Heart right ventricle (tissue), 16 donors: ENCODE measurements at regions not wholly inside any gene's neighbourhood (a gene's known extent, or its start where the extent isn't known, plus 50 kb on each side); places are given as distances from the start of the nearest gene placed in this dataset.

ENCODE experiments used
- ATAC-seq, 8 donors: fragments of 200-7000 bp; cut with Tn5 transposase; one replicate each; pipeline ENCODE4 v1.9.1; 2020; ENCODE audit warnings: mild to moderate bottlenecking in 8 of 8, moderate library complexity in 8 of 8, moderate number of reproducible peaks in 1 of 8
- DNase-seq, 2 donors: peaks; one replicate each; pipeline ENCODE4 v3.0.0-alpha.2; 2020
- H3K27ac ChIP-seq, 10 donors: fragments of 200-600 bp; sonication (generic) in 2 of 10; one replicate each; pipeline versions ENCODE4 v1.5.0 to v1.8.0; 2020 to 2022; ENCODE audit warnings: mild to moderate bottlenecking in 3 of 10
- H3K27me3 ChIP-seq, 7 donors: fragments of 200-600 bp; one replicate each; pipeline ENCODE4 v1.8.0; 2021 to 2022; ENCODE audit warnings: mild to moderate bottlenecking in 2 of 7
- H3K36me3 ChIP-seq, 9 donors: fragments of 200-600 bp; sonication (generic) in 1 of 9; one replicate each; pipeline versions ENCODE4 v1.5.0 to v1.8.0; 2020 to 2022; ENCODE audit warnings: mild to moderate bottlenecking in 2 of 9
- H3K4me1 ChIP-seq, 9 donors: fragments of 200-600 bp; sonication (generic) in 1 of 9; one replicate each; pipeline versions ENCODE4 v1.5.0 to v1.8.0; 2020 to 2022; ENCODE audit warnings: mild to moderate bottlenecking in 4 of 9
- H3K4me3 ChIP-seq, 10 donors: fragments of 200-600 bp; sonication (generic) in 2 of 10; one replicate each; pipeline versions ENCODE4 v1.5.0 to v1.8.0; 2020 to 2022; ENCODE audit warnings: mild to moderate bottlenecking in 7 of 10, moderate library complexity in 2 of 10
- H3K9me3 ChIP-seq, 11 donors: fragments of 200-600 bp in 10 of 11; sonication (generic) in 2 of 11; one replicate each; pipeline versions ENCODE4 v1.5.0 to v1.8.0; 2013 to 2022; ENCODE audit warnings: mild to moderate bottlenecking in 2 of 11, control low read depth in 1 of 11, moderate library complexity in 1 of 11
- CTCF ChIP-seq, 9 donors: fragments of 200-600 bp; sonication (generic) in 2 of 9; IDR thresholded peaks; one replicate each; pipeline versions ENCODE4 v1.5.0 to v1.8.0; 2021 to 2022; ENCODE audit warnings: antibody characterized with exemption in 9 of 9, mild to moderate bottlenecking in 5 of 9, moderate library complexity in 1 of 9
- WGBS, 2 donors: extraction: QIAGEN DNeasy Blood & Tissue Kit; methylation state at CpG; one replicate each; pipeline ENCODE4 v1.1.7; 2013; ENCODE audit warnings: inconsistent platforms in 1 of 2; 5-methylcytosine and 5-hydroxymethylcytosine counted together
- intact Hi-C, 10 donors: fragments of 100-400 bp; cut with DNase I; formaldehyde crosslinking; loops; one replicate each; pipeline versions ENCODE4 v1.11.1 to v1.14.2; 2022
- donor health status: Arrhythmogenic right ventricular cardiomyopathy.
- donor health status: ischemic (EF 13 %, LVEDD 7.1; RV severe dilation, severe dysfunction).
- donor health status: healthy with polysubstance abuse.
- donor health status: DM: no; HTN: yes; CAD: no.
- donor health status: DM: no; HTN: no; CAD: no.
- donor health status: ischemic (EF 25% LVEDD 6.9; RV normal size, moderate dysfunction).
- donor health status: ischemic (EF 25% LVEDD 5.7; RV mildly dilated, moderate dysfunction).
- donor health status: healthy.
- donor health status: DM: yes; HTN: yes; CAD: no.
- donor health status: Ischemic cardiomyopathy.
- donor health status: ischemic (EF 35%, LVEDD 5.7; RV mildly dilated, moderate dysfunction).
- donor health status: nonischemic (EF 11% LVEDD 7.7; RV severe dilation, severe dysfunction).
- donor health status: DM: yes; HTN: yes; CAD: no.
- donor health status: PGD.
- donor health status: ischemic (EF 29% LVEDD 5.4; RV normal size, mild dysfunction).
- donor health status: nonischemic (EF 23%, LVEDD 6.1; RV moderate dilation, normal function).

GRCh38 chr6:27112974-27113373 lies 134.5 kb upstream of the PRSS16 start:
- Histone ChIP-seq H3K27me3 (peaks cover 0 to 6% (median 0%) of the 10 kb centered on the region in 7 donors), H3K4me3 (no peak overlapping the region), H3K36me3 (no peaks in the 10 kb centered on the region), H3K27ac (no peak overlapping the region), H3K9me3 (peaks cover 0 to 19% (median 2%) of the 10 kb centered on the region in 11 donors), H3K4me1 (no peaks in the 10 kb centered on the region)
- no peak for TF ChIP-seq CTCF (IDR thresholded peaks at IDR 0.05)
- DNase-seq: no peak
- intact Hi-C loops: no loop called here
- WGBS, 2 donors: 90 to 92% methylated on average over 2 of the region's 2 CpGs
- no peak for ATAC-seq

GRCh38 chr6:27119329-27119728 lies 128.2 kb upstream of the PRSS16 start:
- Histone ChIP-seq H3K27me3 (no peaks in the 10 kb centered on the region), H3K4me1 (no peaks in the 10 kb centered on the region), H3K36me3 (peaks cover 0 to under 1% (median 0%) of the 10 kb centered on the region in 9 donors), H3K27ac (no peak overlapping the region), H3K4me3 (no peak overlapping the region), H3K9me3 (no peaks in the 10 kb centered on the region)
- ATAC-seq (no peak), DNase-seq (no peak)
- intact Hi-C loops: no loop called here
- WGBS, 2 donors: 94 to 95% methylated on average over 1 of the region's 1 CpG
- no peak for TF ChIP-seq CTCF (IDR thresholded peaks at IDR 0.05)

- intact Hi-C loops: loop anchor here in 1 of 10 donors (10.0 kb wide), 1 partner anchor 775 kb away; a partner anchor contains a TSS
- WGBS, 2 donors: 94 to 95% methylated on average over 2 of the region's 2 CpGs
- no peak overlapping the region for H3K4me3 ChIP-seq
- H3K27ac ChIP-seq: no peak overlapping the region
- TF ChIP-seq CTCF (IDR thresholded peaks at IDR 0.05): no peak
- no peaks in the 10 kb centered on the region for H3K4me1 ChIP-seq
- H3K9me3 ChIP-seq: no peaks in the 10 kb centered on the region
- H3K27me3 ChIP-seq: no peaks in the 10 kb centered on the region
- H3K36me3 ChIP-seq: peaks cover 0 to 5% (median 0%) of the 10 kb centered on the region in 9 donors
- no peak for ATAC-seq
- no peak for DNase-seq
Observed at GRCh38 chr6:27119761-27120160, 127.7 kb upstream of the PRSS16 start.

GRCh38 chr6:27121640-27122039 lies 125.9 kb upstream of the PRSS16 start:
- intact Hi-C loops: loop anchor here in 1 of 10 donors (10.0 kb wide), 1 partner anchor 773 kb away; a partner anchor contains a TSS
- WGBS, 2 donors: 97% methylated on average over 2 of the region's 2 CpGs

More at GRCh38 chr6:27121640-27122039, 125.9 kb upstream of the PRSS16 start:
- Histone ChIP-seq H3K9me3 (no peaks in the 10 kb centered on the region), H3K4me3 (no peak overlapping the region), H3K27ac (no peak overlapping the region), H3K4me1 (peaks cover 0 to 4% (median 0%) of the 10 kb centered on the region in 9 donors), H3K27me3 (no peaks in the 10 kb centered on the region), H3K36me3 (peaks cover 0 to 5% (median 0%) of the 10 kb centered on the region in 9 donors)
- DNase-seq (no peak), ATAC-seq (no peak)
- TF ChIP-seq CTCF (IDR thresholded peaks at IDR 0.05): no peak
